Ishikawa (cell line): ENCODE measurements at regions not wholly inside any gene's neighbourhood (a gene's known extent, or its start where the extent isn't known, plus 50 kb on each side); places are given as distances from the start of the nearest gene placed in this dataset.

Source experiments
- CEBPB ChIP-seq: IDR thresholded peaks from 2 replicates; pipeline ENCODE4 v1.6.1; 2012
- CREB1 ChIP-seq: IDR thresholded peaks from 2 replicates; pipeline ENCODE4 v1.6.1; 2012; ENCODE audit warnings: low read depth
- EGR1 ChIP-seq: IDR thresholded peaks from 2 replicates; pipeline ENCODE4 v1.6.1; 2012
- EP300 ChIP-seq: IDR thresholded peaks from 2 replicates; pipeline ENCODE4 v1.6.1; 2012; ENCODE audit warnings: borderline replicate concordance
- FOXM1 ChIP-seq: IDR thresholded peaks from 2 replicates; pipeline ENCODE4 v1.6.1; 2012; ENCODE audit warnings: low read depth, borderline replicate concordance
- MAX ChIP-seq: IDR thresholded peaks from 2 replicates; pipeline ENCODE4 v1.6.1; 2012
- NFIC ChIP-seq: IDR thresholded peaks from 2 replicates; pipeline ENCODE4 v1.6.1; 2012
- RAD21 ChIP-seq: IDR thresholded peaks from 2 replicates; pipeline ENCODE4 v1.6.1; 2012; ENCODE audit warnings: low read depth
- REST ChIP-seq: IDR thresholded peaks from 2 replicates; pipeline ENCODE4 v1.6.1; 2012; ENCODE audit warnings: low read depth, mild to moderate bottlenecking
- TAF1 ChIP-seq: IDR thresholded peaks from 2 replicates; pipeline ENCODE4 v1.6.1; 2012; ENCODE audit warnings: low read depth, mild to moderate bottlenecking
- TCF12 ChIP-seq: IDR thresholded peaks from 2 replicates; pipeline ENCODE4 v1.6.1; 2012; ENCODE audit warnings: low read depth
- TEAD4 ChIP-seq: IDR thresholded peaks from 2 replicates; pipeline ENCODE4 v1.6.1; 2012
- USF1 ChIP-seq: IDR thresholded peaks from 2 replicates; pipeline ENCODE4 v1.6.1; 2012
- YY1 ChIP-seq: IDR thresholded peaks from 2 replicates; pipeline ENCODE4 v1.6.1; 2012; ENCODE audit warnings: low read depth
- ZBTB7A ChIP-seq: IDR thresholded peaks from 2 replicates; pipeline ENCODE4 v1.6.1; 2012; ENCODE audit warnings: low read depth

- TF ChIP-seq FOXM1 (no peak), REST (no peak), USF1 (no peak), RAD21 (no peak), YY1 (no peak), CEBPB (no peak), TAF1 (no peak), ZBTB7A (no peak), CREB1 (no peak), TEAD4 (no peak), EGR1 (no peak), TCF12 (no peak), NFIC (no peak), MAX (no peak), EP300 (no peak)
These were observed 546.6 kb upstream of the CHAC2 start for GRCh38 chr2:53220969-53221368.

GRCh38 chr2:53217250-53217649 lies 550.4 kb upstream of the CHAC2 start:
- TF ChIP-seq EP300 (no peak), EGR1 (no peak), CEBPB (no peak), YY1 (no peak), TAF1 (no peak), TEAD4 (no peak), USF1 (no peak), FOXM1 (no peak), REST (no peak), RAD21 (no peak), CREB1 (no peak), ZBTB7A (no peak), MAX (no peak), NFIC (no peak), TCF12 (no peak)

GRCh38 chr2:53216805-53217204 lies 550.8 kb upstream of the CHAC2 start:
- TF ChIP-seq CREB1, result no peak
- no peak for TF ChIP-seq REST
- no peak for TF ChIP-seq FOXM1
- TF ChIP-seq USF1, result no peak
- no peak for TF ChIP-seq EGR1
- no peak for TF ChIP-seq TAF1
- TF ChIP-seq ZBTB7A, result no peak
- no peak for TF ChIP-seq YY1
- TF ChIP-seq TEAD4, result no peak
- TF ChIP-seq RAD21, result no peak

GRCh38 chr2:53212576-53212975 lies 555.0 kb upstream of the CHAC2 start:
- no peak for TF ChIP-seq TEAD4
- TF ChIP-seq FOXM1, result no peak
- no peak for TF ChIP-seq YY1
- TF ChIP-seq TCF12, result no peak
- no peak for TF ChIP-seq USF1
- no peak for TF ChIP-seq EP300
- no peak for TF ChIP-seq TAF1
- no peak for TF ChIP-seq MAX
- TF ChIP-seq EGR1, result no peak
- TF ChIP-seq NFIC, result no peak
- no peak for TF ChIP-seq CREB1
- no peak for TF ChIP-seq ZBTB7A
- TF ChIP-seq RAD21, result no peak
- no peak for TF ChIP-seq CEBPB
- TF ChIP-seq REST, result no peak
